HFF-Myc (cell line): ENCODE measurements at regions not wholly inside any gene's neighbourhood (a gene's known extent, or its start where the extent isn't known, plus 50 kb on each side); places are given as distances from the start of the nearest gene placed in this dataset.
"Not testable (repeated sequence)": the region's sequence is repeated elsewhere in the genome, so short reads cannot be mapped to it uniquely, and the experiment has no call there.

Experiments used
- DNase-seq: peaks from one replicate; pipeline ENCODE4 v3.0.0-alpha.2; 2011; ENCODE audit warnings: low read depth; ENCODE audit errors: extremely low read depth
- H3K4me3 ChIP-seq: replicated peaks from 2 replicates; pipeline ENCODE4 v1.5.1; 2011; ENCODE audit warnings: low read depth, mild to moderate bottlenecking, control low read depth, low read length
- CTCF ChIP-seq: IDR thresholded peaks from 2 replicates; pipeline ENCODE4 v1.5.1; 2012; ENCODE audit warnings: mild to moderate bottlenecking, low read depth, low read length, control low read depth; ENCODE audit errors: missing control alignments

DNA sequence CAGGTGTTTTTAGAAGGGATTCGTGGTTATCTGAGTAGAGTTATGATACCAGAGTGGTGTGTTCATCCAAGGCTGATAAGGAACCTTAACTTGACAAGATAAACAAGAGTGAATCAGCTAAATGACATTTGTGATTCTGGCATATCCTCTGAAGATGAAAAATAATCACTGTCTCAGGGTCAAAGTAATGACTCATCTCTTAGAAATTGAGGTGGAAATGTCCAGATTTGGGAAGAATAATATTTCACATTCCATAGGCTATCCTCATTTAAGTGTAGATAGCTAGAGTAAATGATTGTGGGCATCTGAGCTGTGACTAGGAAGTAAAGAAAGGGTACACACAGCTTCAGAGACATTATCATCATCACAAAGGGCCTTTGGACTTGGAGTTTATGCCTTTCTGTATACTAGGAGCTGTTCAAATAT is 255.7 kb downstream of the GJA1 start:
- DNase-seq, result no peak
- no peak overlapping the region for H3K4me3 ChIP-seq
- TF ChIP-seq CTCF, result no peak

DNA sequence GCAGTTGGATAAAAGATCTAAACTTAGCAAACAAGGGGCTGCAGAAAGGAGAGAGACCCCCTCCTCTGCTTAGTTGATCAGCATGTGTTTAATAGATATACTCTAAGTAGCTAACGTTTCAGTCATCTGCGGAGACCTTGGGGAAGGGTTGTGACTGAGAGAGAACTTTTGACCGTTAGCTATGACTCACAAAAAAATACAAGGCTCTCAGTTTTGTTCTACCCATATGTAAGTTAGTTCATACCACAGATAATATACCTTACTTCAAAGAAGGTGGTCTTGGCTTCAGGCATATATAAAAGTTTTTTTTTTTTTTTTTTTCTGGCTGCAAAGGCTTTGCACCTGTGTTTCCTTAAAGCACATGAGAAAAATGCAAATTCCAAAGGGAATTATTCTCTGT is 258.9 kb downstream of the GJA1 start:
- H3K4me3 ChIP-seq, result no peak overlapping the region
- no peak for DNase-seq
- TF ChIP-seq CTCF, result no peak

GRCh38 chr6:121694801-121695251 is 259.4 kb downstream of the GJA1 start:
- no peak overlapping the region for H3K4me3 ChIP-seq
- no peak for DNase-seq
- no peak for TF ChIP-seq CTCF

DNA sequence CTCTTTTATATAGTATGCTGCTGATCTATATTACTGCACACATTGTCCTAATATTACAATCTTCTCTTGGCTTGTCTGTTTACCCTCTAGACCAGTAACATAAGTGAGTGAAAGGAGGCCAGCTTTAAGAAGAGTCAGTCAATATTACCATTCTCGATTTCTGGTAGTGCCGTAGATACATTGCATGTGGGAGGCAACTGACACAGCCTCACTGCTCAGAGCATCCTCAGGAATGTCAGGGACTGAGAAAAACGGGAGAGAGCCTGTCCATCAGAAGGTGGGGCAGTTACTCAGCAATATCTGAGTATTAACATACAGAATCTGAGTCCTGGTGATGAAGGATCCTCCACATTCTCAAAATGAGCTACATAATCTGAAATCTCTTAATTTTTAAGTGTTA is 259.9 kb downstream of the GJA1 start:
- DNase-seq, result no peak
- no peak overlapping the region for H3K4me3 ChIP-seq
- TF ChIP-seq CTCF, result no peak

DNA sequence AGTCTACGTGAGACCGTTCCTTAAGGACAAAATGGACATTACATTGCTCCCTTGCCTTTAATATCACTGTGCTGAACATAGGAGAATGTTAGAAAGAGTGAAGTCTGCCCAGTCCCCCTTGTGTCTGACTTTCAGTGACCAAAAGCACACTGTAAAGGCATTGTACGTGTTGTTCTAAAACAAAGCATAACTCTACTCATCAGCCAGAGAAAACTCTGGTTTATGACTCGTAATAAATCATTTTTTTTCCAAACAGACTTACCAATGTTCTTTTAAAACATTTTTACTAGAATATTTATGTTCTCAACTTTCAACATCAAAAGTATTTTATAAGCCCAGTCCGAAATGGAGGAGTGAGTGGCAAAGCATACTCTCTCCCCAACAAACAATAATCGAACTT is 262.5 kb downstream of the GJA1 start:
- no peak overlapping the region for H3K4me3 ChIP-seq
- no peak for DNase-seq
- TF ChIP-seq CTCF, result no peak

- TF ChIP-seq CTCF, result no peak
- no peak for DNase-seq
- no peak overlapping the region for H3K4me3 ChIP-seq
Measured at GRCh38 chr6:121698617-121699016, 263.2 kb downstream of the GJA1 start.

GRCh38 chr6:121703129-121703528 is 267.7 kb downstream of the GJA1 start:
- DNase-seq, H3K4me3 ChIP-seq: not testable (repeated sequence)

DNA sequence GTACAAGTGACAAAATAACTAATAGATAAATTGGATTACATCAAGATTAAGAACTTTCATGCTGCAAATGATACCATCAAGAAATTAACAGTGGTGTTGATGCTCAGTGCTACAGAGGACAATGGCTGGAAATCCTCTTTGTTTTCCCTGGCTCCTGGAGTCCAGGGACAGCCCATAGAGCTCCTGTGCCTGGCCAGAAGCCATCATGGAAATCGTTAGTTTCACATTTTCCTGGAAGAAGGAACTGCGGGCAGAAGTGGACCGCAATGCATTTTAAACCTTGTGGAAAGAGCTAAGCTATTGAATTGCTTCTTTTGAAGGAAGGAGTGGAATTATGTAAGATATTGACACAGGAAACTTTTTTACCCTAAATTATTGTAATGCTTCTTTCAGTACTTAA is 276.0 kb downstream of the GJA1 start:
- DNase-seq, result no peak
- no peak for TF ChIP-seq CTCF
- H3K4me3 ChIP-seq, result no peak overlapping the region
